ENCODE measurements at regions not wholly inside any gene's neighbourhood (a gene's known extent, or its start where the extent isn't known, plus 50 kb on each side); places are given as distances from the start of the nearest gene placed in this dataset.
A peak's percentile ranks its signal among the peaks of the same experiment; 100 is the strongest.

DNA sequence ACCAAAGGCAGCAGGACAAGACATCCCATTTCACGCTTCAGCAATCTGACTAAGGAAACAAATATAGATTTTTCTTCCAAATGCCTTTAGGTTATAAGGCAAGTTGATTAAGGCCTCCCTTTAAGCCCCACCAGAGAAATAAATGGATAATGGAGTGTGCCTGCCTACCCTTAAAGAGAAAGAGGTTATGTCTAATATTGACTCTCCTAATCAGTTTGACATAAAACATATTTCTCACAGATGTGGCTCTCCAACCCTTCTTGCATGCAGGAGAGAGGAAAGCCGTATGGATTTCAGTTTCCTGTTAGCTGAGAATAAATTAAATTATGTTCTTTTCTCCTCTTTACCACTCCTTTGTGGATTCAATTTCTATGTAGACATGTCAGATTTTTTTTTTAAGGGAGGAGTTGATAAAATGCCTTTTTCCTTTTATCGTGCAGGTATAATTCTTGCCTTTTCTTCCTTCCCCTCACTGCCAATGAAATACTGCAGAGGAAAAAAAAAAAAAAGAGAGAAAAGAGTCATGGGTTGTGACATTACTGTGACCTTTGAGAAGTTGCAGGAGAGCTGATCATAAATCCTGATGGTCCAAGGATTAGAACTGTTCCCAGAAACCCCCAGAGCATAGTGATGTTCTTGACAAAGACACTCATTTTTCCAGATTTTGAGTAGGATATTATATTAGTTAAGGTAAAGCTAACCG lies 355.3 kb upstream of the SLCO3A1 start:
- no peak for DNase-seq (ENCODE audit: low read depth)
- in situ Hi-C loops (cut with HindIII; ENCODE audit: low pct_unique_long_range_greater_than_20kb, low sequenced_read_pairs), result no loop called here

DNA sequence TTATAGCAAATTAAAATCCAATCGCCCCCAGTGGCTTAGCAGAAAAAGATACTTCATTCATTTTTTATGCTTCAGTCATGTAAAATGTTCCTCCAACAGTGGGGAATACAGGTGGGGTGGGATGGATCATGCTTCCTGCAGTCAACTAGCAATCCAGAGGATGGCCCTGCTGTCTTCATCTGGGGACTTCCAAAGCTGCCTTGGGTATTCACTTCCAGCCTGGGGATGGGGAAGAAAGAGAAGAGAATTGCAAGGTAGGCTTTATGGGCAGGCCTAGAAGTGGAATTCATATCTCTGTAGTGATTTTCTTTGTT lies 354.8 kb upstream of the SLCO3A1 start:
- DNase-seq (ENCODE audit: low read depth), result no peak
- in situ Hi-C loops (cut with HindIII; ENCODE audit: low pct_unique_long_range_greater_than_20kb, low sequenced_read_pairs), result no loop called here

DNA sequence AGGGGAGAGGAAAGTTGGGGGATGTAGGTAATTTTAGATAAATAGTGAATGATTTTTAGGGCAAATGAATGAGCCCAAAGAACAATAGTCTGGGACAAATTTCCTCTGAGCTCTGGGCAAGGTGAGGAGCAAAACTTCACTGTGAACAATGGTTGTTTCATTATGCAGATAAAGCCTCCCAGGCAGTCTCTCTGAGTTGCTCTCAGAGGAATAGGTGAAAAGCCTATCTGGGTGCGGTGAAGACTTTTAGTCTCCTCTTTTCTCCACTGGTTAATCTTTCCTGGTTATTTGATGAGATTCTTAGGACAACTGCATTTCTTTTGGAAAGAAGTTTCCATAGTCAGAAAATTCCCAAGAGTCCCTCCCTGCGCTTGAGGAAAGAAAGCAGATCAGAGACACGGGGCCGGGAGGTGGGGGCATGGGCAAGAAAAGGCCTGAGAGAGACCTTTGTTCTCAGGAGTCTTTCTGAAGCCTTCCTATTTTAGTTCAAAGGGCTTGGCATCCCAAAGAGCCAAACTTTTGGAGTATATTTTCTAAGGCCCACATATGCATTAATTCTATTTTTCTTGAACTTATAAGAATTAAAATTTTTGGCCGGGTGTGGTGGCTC lies 353.6 kb upstream of the SLCO3A1 start:
- in situ Hi-C loops (cut with HindIII; ENCODE audit: low pct_unique_long_range_greater_than_20kb, low sequenced_read_pairs), result no loop called here
- no peak for DNase-seq (ENCODE audit: low read depth)

DNA sequence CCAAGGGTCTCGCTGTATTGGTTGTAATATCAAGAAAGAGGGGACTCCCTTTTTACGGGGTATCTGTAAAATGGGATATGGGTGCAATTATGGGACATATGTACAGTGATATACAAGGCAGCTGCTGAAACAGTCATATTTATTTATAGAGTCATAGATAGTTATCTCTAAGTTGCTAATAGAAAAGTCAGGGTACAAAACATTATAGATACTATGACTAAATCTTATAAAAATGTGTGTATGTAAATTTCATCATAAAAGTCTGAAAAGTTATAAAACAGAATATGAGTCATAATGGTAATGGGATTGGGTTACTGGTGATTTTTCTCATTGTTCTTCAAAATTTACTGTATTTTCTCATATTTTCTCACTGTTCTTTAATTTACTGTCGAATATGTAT lies 344.9 kb upstream of the SLCO3A1 start:
- DNase-seq (ENCODE audit: low read depth), result no peak
- in situ Hi-C loops (cut with HindIII; ENCODE audit: low pct_unique_long_range_greater_than_20kb, low sequenced_read_pairs), result no loop called here

DNA sequence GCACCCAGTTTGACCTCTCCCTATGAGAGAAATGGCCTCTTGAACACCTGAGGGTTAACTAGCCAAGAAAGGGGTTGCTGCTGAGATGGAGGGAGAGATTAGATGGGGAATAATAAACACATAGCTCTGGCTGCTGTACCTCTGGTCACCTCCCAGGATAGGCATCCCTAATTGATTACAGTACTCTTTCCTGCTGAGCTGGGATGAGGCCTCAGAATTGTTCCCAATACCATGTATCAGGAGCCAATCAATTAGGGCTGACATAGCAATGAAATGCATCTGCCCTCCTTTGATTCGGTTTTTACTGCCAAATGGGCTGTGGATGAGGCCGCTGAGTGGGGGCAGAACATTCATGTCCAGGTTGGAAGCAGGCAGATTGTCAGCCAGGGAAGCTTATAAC lies 339.4 kb upstream of the SLCO3A1 start:
- no peak for DNase-seq (ENCODE audit: low read depth)
- in situ Hi-C loops (cut with HindIII; ENCODE audit: low pct_unique_long_range_greater_than_20kb, low sequenced_read_pairs), result no loop called here

DNA sequence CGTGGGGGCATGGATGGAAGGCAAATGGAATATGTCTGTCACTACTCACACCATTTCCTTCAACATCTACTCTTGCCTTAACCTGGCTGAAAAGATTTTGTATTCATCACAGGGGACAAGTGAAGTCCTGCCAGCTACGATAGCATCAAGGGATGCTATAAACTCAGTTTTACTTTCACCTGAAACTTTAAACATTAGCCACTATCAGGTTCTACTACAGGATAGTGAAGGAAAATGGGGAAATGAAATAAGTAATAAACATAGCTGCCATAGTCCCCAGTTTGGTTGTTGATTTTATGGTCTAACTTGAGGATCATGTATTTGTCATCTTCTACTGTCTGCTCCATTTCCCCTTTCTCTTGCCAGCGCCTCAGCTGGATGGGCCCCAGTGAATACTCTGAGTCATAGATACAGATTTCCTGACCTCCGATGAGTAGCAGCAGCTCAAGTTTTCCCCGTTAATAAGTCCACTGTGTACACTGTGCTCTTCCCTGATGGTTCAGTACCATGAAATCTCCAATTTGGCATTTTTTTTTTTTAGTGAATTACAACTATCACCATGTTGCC lies 338.2 kb upstream of the SLCO3A1 start:
- peak; percentile 54 for DNase-seq (ENCODE audit: low read depth)
- in situ Hi-C loops (cut with HindIII; ENCODE audit: low pct_unique_long_range_greater_than_20kb, low sequenced_read_pairs), result no loop called here

DNA sequence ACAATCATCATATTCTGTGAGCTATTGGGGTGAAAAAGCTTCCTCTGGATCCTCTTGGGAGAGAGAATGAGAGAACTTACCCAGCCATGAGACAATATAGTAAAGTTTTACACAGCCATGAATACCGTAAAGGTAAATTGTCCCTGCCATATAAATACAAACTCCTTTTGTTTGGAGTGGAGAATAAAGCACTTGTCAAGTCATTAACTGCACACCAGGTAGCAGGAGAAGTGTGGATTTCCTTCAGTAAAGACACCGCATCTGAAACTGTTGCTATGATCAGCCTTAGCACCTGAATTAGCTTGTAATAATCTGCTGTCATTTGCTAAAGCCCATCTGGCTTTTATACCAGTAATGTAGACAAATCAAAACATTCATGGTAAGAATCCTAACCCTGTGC lies 336.6 kb upstream of the SLCO3A1 start:
- in situ Hi-C loops (cut with HindIII; ENCODE audit: low pct_unique_long_range_greater_than_20kb, low sequenced_read_pairs), result no loop called here

DNA sequence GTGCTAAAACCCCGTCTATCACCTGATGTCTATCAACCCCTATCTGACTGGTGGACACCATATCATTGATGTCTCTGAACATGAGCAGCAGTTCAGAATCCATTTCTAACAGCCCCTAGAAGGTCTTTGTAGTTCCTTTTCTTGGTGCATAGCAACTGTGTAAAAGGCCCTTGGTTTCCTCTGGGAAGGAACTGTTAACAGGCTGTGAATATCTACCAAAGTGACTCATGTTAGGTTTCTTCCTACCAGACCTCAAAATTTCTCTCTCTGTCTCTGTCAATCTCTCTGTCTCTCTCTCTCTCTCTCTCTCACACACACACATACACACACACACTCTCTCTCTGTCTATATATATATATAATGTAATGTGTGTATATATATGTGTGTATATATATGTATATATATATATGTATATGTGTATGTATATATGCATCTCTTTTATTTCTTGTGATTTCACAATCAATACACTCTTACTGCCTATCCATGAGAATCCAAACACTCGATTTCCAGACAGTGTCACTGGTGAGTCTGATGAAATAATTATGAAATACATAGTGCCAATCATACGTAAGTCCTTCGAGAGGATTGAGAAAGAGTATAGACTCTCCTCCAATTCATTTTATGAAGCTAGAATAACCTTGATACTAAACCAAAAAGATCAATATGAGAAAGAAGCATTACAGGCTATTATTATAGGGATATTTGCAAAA lies 335.9 kb upstream of the SLCO3A1 start:
- DNase-seq (ENCODE audit: low read depth), result no peak
- in situ Hi-C loops (cut with HindIII; ENCODE audit: low pct_unique_long_range_greater_than_20kb, low sequenced_read_pairs), result no loop called here

More for the DNA sequence above, 336.6 kb upstream of the SLCO3A1 start:
- DNase-seq (ENCODE audit: low read depth), result no peak

DNA sequence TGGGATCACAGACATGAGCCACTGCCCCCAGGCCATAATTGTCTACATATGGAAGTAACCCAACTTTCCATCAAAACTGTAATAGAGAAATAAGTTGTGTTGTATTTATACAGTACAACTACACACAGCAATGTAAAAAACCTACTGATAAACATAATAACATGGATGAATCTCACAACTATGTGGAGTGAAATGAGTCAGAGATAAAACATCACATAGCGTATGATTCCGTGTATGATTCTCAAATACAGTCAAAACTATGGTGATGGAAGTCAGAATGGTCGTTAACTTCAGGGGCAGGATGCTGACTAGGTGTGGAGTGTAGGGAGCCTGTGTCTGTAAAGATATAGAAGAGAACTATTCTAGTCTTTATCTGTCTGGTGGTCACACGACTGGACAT lies 332.7 kb upstream of the SLCO3A1 start:
- in situ Hi-C loops (cut with HindIII; ENCODE audit: low pct_unique_long_range_greater_than_20kb, low sequenced_read_pairs), result no loop called here
- no peak for DNase-seq (ENCODE audit: low read depth)

DNA sequence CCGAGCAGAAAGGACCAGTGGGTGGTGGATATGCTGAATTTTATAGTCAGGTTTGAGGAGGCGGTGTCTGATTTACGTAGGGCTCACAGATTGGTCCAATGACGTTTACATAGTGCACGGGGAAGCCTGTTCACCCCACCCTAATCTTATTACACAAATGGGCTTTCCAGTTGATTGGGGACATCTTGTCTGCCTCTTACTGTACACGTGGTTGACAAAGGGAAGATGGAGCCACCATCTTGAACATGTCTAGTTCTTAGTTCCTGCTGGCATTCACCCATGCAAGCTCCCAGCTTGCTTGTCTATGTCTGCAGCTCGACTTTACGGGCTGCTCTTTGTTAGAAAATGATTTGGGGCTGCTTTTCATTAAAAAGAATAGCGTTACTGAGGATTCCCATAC lies 332.0 kb upstream of the SLCO3A1 start:
- in situ Hi-C loops (cut with HindIII; ENCODE audit: low pct_unique_long_range_greater_than_20kb, low sequenced_read_pairs), result no loop called here
- peak; percentile 14 for DNase-seq (ENCODE audit: low read depth)

DNA sequence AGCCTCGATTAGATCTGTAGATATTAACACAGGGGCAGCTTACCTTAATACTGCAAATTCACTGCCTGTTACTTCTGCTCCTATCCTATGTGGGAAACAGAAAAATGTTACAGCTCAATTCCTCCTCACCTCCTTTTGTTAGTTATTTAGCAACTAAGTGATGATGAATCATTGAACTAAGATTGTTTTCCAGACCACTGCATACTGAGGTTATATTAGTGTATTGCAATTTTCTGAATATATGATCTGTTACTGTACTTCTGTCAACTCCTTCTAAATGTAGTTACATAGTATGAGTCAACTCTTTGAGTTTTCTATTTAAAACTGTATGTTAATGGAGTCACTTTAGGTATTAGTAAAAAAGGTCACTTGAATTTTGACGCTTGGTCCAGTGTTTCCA lies 331.5 kb upstream of the SLCO3A1 start:
- in situ Hi-C loops (cut with HindIII; ENCODE audit: low pct_unique_long_range_greater_than_20kb, low sequenced_read_pairs), result no loop called here
- DNase-seq (ENCODE audit: low read depth), result peak; percentile 46

DNA sequence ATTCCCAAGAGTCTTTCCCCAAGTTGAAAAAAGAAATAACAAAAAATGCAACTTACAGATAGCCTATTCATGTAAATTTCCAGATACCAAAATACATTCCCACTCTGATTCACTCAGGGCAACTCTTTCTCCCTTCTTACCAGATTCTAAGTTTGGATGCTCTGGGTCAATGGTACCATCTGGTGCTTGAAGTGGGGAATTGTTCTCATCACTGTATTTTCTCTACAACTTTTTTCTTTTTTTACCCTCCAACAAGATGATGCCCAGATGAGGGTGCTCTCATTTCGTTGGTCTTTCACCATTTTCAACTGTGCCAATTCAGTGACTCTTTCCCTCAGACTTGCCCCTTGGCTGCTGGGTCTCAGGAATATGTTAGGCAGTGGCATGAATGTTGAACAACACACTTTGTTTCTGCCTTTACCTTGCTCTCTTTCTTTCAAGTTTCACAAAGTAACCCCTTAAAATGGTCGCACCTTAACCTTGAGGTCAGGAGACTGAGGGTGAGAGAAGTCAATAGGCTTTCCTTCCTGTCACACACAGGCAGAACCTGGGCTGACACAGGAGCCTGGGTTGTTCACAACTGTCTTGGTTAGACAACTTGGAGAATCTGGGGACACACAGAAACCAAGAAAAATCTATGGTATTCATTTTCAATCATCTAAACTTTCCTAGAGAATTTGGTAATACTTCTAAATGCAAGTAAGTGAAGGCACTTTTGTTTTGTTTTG lies 330.7 kb upstream of the SLCO3A1 start:
- DNase-seq (ENCODE audit: low read depth), result peak; percentile 23
- in situ Hi-C loops (cut with HindIII; ENCODE audit: low pct_unique_long_range_greater_than_20kb, low sequenced_read_pairs), result no loop called here

DNA sequence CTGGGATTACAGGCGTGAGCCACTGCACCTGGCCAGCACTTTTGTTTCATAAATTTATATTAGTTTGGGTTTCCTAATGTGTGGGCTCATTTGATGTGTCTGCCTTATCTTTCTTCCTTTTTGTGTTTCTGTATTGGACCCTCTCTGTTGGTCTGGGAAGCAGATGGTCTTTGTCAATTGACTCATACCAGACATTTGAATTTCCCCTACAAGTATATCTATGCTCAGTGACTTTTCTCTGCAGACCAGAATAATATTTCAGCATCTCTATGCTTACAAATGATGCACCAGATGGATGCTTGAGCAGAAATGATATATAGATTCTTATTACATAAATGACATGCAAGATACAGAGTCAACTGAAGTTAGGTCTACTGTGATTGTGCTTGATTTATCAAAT lies 329.9 kb upstream of the SLCO3A1 start:
- DNase-seq (ENCODE audit: low read depth), result no peak
- in situ Hi-C loops (cut with HindIII; ENCODE audit: low pct_unique_long_range_greater_than_20kb, low sequenced_read_pairs), result no loop called here

DNA sequence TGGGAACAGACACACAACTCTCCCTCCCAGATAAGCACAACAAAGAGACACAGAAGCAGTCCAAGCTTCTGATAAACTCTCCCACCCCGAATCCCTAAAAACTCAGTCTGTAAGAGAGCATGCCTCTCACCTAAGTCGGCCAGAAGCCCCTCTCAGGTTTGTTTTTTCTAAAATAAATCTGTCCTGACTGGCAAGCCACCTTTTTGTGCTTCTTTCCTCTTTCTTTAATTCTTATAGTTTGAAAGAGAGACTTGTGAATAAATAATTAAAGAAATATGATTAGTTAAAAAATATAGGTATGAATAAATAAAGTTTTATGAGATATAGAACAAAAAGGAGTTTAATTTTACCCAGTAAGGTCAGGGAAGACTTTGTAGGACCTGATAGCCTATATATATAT lies 329.0 kb upstream of the SLCO3A1 start:
- in situ Hi-C loops (cut with HindIII; ENCODE audit: low pct_unique_long_range_greater_than_20kb, low sequenced_read_pairs), result no loop called here
- DNase-seq (ENCODE audit: low read depth), result no peak

DNA sequence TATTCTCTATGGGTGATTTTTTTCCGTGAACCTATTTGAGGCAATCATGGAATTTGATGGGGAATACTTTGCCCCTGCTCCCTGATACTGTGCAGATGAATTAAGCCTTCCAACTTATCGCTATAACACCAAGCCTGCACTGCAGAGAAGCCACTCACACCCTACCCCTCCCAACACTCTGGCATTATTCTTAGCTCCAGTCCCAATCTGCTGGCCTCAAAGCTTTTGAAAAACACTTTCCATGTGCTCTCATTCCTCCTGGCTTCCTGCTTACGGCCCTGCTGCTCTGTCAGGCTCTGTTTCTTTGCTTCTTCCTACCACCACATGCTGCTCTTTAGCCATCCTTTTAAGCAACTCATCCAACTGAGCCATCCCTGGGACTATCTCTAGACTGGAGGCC lies 327.8 kb upstream of the SLCO3A1 start:
- DNase-seq (ENCODE audit: low read depth), result no peak
- in situ Hi-C loops (cut with HindIII; ENCODE audit: low pct_unique_long_range_greater_than_20kb, low sequenced_read_pairs), result no loop called here

DNA sequence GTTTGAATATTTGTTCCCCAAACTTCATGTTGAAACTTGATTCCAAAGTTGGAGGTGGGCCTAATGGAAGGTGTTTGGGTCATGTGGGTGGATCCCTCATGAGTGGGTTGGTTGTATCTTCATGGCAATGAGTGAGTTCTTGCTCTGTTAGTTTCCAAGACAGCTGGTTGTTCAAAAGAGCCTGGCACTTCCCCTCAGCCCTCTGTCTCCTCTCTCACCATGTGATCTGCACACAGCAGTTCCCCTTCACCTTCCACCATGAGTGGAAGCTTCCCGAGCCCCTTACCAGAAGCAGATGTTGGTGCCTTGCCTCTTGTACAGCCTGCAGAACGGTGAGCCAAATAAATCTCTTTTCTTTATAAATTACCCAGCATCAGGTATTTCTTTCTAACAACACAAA lies 327.1 kb upstream of the SLCO3A1 start:
- in situ Hi-C loops (cut with HindIII; ENCODE audit: low pct_unique_long_range_greater_than_20kb, low sequenced_read_pairs), result no loop called here
- DNase-seq (ENCODE audit: low read depth), result no peak

DNA sequence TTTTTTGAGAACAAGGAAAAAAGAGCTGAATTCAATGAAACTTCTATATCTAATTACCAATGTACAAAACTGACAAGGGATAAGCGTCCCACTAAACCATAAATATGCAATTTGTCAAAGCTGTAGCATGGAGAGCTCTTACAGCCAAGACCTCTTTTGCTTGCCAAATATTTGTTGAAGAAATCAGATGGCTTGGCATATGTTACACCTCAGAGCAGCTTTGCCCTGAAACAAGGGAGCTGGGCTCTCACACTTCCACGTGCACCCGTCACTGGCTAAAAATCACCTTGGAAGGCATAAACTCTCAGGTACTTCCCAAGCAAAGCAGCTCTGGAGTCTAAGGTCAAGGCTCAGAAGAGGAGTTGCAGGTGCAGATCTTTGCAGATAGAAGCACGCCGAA lies 324.7 kb upstream of the SLCO3A1 start:
- DNase-seq (ENCODE audit: low read depth), result no peak
- in situ Hi-C loops (cut with HindIII; ENCODE audit: low pct_unique_long_range_greater_than_20kb, low sequenced_read_pairs), result no loop called here

DNA sequence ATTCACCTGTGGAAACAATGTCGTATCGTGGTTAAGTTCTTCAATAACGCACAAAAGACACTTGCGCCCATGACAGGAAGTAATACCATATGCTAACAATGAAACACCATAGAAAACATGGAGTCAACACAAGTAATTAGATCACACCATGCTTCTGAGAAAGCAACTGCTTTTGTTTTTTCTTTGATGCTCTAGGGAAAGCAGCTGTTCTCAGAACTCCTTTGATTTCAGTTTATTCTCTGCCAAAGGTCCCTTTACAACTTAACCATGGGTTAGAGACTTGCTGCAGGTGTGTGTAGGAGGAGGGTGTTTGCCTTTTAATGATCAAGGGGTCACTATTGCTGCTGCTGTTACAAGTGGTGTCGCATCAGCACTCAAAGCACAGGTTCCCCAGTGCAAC lies 324.0 kb upstream of the SLCO3A1 start:
- in situ Hi-C loops (cut with HindIII; ENCODE audit: low pct_unique_long_range_greater_than_20kb, low sequenced_read_pairs), result no loop called here
- no peak for DNase-seq (ENCODE audit: low read depth)

DNA sequence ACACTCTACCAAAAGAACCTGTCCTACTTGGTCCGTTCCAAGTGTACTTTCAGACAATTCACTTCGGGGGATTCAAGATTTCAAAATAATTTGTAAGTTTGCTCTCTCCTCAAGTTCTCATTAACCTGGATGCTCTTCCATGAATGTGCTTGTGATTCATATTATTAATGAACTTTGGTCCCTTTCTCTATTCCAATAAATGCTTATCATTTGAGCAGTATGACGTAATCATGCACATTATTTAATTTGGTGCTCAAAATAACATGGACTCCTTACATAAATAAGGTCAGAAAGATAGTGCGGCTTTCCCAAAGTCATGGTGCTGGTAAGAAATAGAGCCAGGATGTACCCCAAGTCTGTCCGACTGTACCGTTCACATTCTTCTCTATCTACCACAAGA lies 323.2 kb upstream of the SLCO3A1 start:
- in situ Hi-C loops (cut with HindIII; ENCODE audit: low pct_unique_long_range_greater_than_20kb, low sequenced_read_pairs), result no loop called here
- no peak for DNase-seq (ENCODE audit: low read depth)
